ENCODE measurements at regions not wholly inside any gene's neighbourhood (a gene's known extent, or its start where the extent isn't known, plus 50 kb on each side); places are given as distances from the start of the nearest gene placed in this dataset.
"Not testable (repeated sequence)": the region's sequence is repeated elsewhere in the genome, so short reads cannot be mapped to it uniquely, and the experiment has no call there.

DNA sequence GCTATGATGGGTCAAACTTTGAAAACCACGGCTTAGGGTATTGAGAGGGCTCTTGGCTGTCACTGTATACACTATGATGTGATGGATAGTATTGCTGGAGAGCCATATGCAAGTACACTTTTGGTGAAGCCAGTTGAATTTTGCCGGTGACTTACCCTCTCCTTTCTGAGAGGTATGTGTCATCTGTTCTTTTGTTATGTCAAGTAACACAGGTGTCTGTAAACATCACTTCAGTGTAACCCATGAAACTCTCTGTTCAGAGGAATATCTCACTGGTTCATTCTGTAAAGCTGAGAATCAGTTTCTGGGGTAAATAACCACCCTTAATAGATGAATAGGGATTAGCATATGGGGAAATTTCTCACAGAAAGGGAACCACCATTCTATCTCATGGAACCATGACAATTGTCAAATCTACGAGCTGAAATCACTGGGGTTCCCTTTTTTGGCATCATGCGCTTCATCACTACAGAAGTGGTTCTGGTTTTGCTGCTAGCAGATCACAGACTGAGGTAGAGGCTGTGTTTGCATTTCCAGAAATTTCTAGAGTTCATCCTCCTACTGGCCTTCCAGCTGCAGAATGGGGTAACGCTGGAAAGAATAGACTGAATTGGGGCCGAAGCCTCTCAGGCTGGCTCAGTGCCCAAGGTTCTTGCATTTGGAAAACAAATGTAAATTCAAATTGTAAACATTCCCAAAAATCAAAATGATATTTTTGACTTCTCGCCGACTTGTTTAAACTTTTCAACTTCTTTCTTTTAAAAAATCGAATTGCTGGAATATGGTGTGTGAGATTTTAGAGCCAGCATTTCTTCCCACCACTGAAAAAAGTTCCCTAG, 83.3 kb upstream of the CREB5 start:
- no peak overlapping the region for H3K27ac Mint-ChIP-seq
- H3K27me3 Mint-ChIP-seq, result peaks cover 4% of the 10 kb centered on the region
- intact Hi-C loops (cut with micrococcal nuclease), result no loop called here
- no peaks in the 10 kb centered on the region for H3K9me3 Mint-ChIP-seq
- H3K36me3 Mint-ChIP-seq (ENCODE audit: low read depth), result no peaks in the 10 kb centered on the region
- H3K4me1 Mint-ChIP-seq (ENCODE audit: low read depth), result peaks cover 13% of the 10 kb centered on the region
- no peak overlapping the region for H3K4me3 Mint-ChIP-seq

DNA sequence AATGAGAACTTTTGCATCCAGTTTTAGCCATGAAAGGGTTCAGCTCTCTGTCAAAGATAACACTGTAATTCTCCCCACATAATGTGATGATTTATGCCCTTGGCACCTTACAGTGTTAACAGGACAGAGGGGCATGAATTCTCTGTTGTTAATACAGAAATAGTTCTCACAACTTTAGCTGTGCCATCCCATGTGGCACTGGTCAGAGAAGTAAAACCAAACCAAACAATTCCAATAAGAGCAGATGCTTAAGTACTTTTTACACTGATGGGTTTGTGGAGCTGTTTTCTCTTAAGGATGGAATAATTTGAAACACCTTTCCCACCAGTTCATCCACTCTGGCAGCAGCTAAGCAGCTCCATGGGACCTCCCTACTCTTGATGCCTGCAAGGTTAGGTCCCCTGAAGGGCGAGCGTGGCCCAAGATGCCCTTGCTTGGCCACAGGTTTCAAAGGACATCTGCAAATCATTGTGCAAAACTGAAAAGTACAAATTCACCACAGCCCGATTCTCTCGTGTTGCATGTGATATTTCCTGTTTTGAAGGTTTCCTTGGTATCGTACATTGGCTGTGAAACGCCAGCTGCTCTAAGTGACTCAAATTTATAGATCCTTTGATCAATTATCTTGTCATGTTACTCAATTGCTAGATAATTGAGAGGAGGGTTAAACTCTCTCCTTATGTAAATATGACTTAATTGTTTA, 82.5 kb upstream of the CREB5 start:
- Mint-ChIP-seq H3K27ac (no peak overlapping the region), H3K27me3 (peaks cover 10% of the 10 kb centered on the region), H3K9me3 (peaks cover 4% of the 10 kb centered on the region), H3K36me3 (ENCODE audit: low read depth) (no peaks in the 10 kb centered on the region), H3K4me1 (ENCODE audit: low read depth) (peaks cover 13% of the 10 kb centered on the region), H3K4me3 (no peak overlapping the region)
- intact Hi-C loops (cut with micrococcal nuclease), result no loop called here

GRCh38 chr7:28330384-28331070, 81.8 kb upstream of the CREB5 start:
- peaks cover 5% of the 10 kb centered on the region for H3K9me3 Mint-ChIP-seq
- H3K36me3 Mint-ChIP-seq (ENCODE audit: low read depth), result no peaks in the 10 kb centered on the region
- H3K27me3 Mint-ChIP-seq, result peaks cover 13% of the 10 kb centered on the region
- intact Hi-C loops (cut with micrococcal nuclease), result no loop called here
- H3K4me1 Mint-ChIP-seq (ENCODE audit: low read depth), result peaks cover 13% of the 10 kb centered on the region
- H3K4me3 Mint-ChIP-seq, result no peak overlapping the region
- no peak overlapping the region for H3K27ac Mint-ChIP-seq

- Mint-ChIP-seq H3K27ac (no peak overlapping the region), H3K27me3 (peaks cover 13% of the 10 kb centered on the region), H3K4me1 (ENCODE audit: low read depth) (peaks cover 13% of the 10 kb centered on the region), H3K9me3 (peaks cover 5% of the 10 kb centered on the region), H3K4me3 (no peak overlapping the region), H3K36me3 (ENCODE audit: low read depth) (no peaks in the 10 kb centered on the region)
- intact Hi-C loops (cut with micrococcal nuclease), result no loop called here
Observed at GRCh38 chr7:28332046-28332445, 80.3 kb upstream of the CREB5 start.

DNA sequence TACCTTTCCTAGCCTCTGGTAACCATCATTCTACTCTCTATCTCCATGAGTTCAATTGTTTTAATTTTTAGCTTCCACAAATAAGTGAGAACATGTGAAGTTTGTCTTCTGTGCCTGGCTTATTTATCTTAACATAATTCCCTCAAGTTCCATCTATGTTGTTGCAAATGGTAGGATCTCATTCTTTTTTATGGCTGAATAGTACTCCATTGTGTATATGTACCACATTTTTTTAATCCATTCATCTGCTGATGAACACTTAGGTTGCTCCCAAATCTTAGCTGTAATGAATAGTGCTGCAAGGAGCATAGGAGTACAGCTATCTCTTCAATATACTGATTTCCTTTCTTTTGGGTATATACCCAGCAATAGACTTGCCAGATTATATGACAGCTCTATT, 78.8 kb upstream of the CREB5 start:
- intact Hi-C loops (cut with micrococcal nuclease); H3K36me3 Mint-ChIP-seq (ENCODE audit: low read depth); H3K4me3 Mint-ChIP-seq; H3K9me3 Mint-ChIP-seq; H3K27ac Mint-ChIP-seq: not testable (repeated sequence)
- Mint-ChIP-seq H3K4me1 (ENCODE audit: low read depth) (peaks cover 13% of the 10 kb centered on the region), H3K27me3 (peaks cover 13% of the 10 kb centered on the region)

DNA sequence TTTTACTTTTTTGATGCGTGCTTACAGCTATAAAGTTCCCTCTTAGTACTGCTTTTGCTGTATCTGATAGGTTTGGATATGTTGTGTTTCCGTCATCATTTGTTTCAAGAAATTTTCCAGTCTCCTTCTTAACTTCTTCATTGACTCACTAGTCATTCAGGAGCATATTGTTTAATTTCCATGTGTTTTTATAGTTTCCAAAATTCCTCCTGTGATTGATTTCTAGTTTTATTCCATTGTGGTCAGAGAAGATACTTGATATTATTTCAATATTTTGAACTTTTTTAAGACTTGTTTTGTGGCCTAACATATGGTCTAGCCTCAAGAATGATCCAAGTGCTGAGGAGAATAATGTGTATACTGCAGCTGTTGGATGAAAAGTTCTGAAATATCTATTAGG, 75.5 kb upstream of the CREB5 start:
- H3K4me1 Mint-ChIP-seq (ENCODE audit: low read depth), result peaks cover 5% of the 10 kb centered on the region
- no peaks in the 10 kb centered on the region for H3K36me3 Mint-ChIP-seq (ENCODE audit: low read depth)
- no peak overlapping the region for H3K27ac Mint-ChIP-seq

DNA sequence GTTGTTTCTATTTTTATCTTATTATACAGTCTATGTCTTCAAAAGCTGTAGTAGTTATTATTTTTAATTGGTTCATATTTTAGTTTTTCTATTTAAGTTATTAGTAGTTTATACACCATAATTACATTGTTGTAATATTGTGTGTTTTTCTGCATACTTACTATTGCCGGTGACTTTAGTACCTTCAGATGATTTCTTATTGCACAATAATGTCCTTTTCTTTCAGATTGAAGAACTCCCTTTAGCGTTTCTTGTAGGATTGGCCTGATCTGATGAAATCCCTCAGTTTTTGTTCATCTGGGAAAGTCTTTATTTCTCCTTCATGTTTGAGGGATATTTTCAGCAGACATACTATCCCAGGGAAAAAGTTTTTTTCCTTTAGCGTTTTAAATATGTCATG, 74.3 kb upstream of the CREB5 start:
- intact Hi-C loops (cut with micrococcal nuclease), result no loop called here
- peaks cover 5% of the 10 kb centered on the region for H3K4me1 Mint-ChIP-seq (ENCODE audit: low read depth)

More for the DNA sequence above, 75.5 kb upstream of the CREB5 start:
- Mint-ChIP-seq H3K27me3 (peaks cover 14% of the 10 kb centered on the region), H3K4me3 (no peak overlapping the region), H3K9me3 (peaks cover 17% of the 10 kb centered on the region)
- intact Hi-C loops (cut with micrococcal nuclease), result no loop called here

GRCh38 chr7:28343462-28343861, 68.9 kb upstream of the CREB5 start:
- Mint-ChIP-seq H3K36me3 (ENCODE audit: low read depth) (no peaks in the 10 kb centered on the region), H3K4me3 (no peak overlapping the region), H3K4me1 (ENCODE audit: low read depth) (peaks cover 5% of the 10 kb centered on the region), H3K9me3 (peaks cover 12% of the 10 kb centered on the region), H3K27me3 (peaks cover 11% of the 10 kb centered on the region), H3K27ac (no peak overlapping the region)
- intact Hi-C loops (cut with micrococcal nuclease), result no loop called here

More for the DNA sequence above, 74.3 kb upstream of the CREB5 start:
- H3K27ac Mint-ChIP-seq, result no peak overlapping the region
- H3K4me3 Mint-ChIP-seq, result no peak overlapping the region
- H3K27me3 Mint-ChIP-seq, result peaks cover 14% of the 10 kb centered on the region
- no peaks in the 10 kb centered on the region for H3K36me3 Mint-ChIP-seq (ENCODE audit: low read depth)
- peaks cover 17% of the 10 kb centered on the region for H3K9me3 Mint-ChIP-seq

DNA sequence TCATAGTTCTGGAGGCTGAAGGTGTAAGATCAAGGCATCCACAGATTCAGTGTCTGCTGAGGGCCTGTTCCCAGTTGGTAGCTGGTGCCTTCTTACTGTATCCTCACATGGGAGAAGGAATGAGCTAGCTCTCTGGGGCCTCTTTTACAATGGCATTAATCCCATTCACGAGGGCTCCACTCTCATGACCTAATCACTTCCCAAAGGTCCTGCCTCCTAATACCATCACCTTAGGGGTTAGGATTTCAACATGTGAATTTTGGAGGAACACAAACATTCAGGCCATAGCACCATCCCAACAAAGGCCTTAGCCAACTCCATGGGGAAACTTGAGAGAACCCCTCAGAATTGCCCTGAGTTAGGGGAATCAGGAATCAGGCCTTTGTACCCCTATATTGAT, 66.1 kb upstream of the CREB5 start:
- no peaks in the 10 kb centered on the region for H3K4me1 Mint-ChIP-seq (ENCODE audit: low read depth)
- no peaks in the 10 kb centered on the region for H3K36me3 Mint-ChIP-seq (ENCODE audit: low read depth)
- intact Hi-C loops (cut with micrococcal nuclease), result no loop called here
- peaks cover 14% of the 10 kb centered on the region for H3K27me3 Mint-ChIP-seq
- H3K27ac Mint-ChIP-seq, result no peak overlapping the region
- H3K4me3 Mint-ChIP-seq, result no peak overlapping the region
- no peaks in the 10 kb centered on the region for H3K9me3 Mint-ChIP-seq

- H3K9me3 Mint-ChIP-seq, result no peaks in the 10 kb centered on the region
- intact Hi-C loops (cut with micrococcal nuclease), result no loop called here
Observed at GRCh38 chr7:28346676-28347363, 65.5 kb upstream of the CREB5 start.

DNA sequence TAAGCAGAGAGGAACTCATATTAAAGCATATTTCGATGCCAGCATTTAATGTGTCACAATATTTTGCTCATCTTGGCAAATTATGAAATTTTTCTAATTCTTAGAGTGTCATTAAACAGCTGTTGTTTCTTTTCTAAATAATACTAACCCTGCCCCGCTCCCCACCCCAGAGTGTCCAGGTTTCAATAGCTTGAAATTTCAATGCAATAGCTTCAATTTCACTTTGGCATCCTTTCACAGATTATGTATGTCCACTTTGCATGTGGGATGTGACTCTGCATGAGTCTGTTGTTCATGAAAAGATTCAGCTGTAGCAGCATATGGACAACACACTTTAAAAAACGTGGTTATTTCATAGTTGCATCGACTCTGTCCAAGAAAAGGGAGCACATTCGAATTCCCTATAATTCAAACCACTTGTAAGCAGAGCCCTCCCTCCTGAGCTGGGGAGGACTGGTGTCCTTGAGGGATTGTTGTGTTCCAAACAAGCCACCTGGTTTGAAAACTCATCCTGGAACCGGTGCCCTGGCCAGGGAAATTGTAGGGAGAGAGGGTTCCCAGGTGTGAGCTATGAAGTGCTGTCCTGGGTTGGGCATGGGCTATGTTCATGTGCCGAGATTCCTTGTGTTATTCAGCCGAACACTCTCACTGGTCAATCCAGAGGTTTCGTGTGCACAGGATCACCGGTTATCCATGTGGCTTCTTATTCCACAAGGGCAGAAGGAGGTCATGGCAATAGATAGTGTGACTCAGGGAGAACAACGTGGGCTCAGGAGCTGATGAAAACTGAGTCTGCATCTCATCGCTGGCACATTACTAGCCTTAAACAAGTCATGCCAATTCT, 64.6 kb upstream of the CREB5 start:
- no peak overlapping the region for H3K27ac Mint-ChIP-seq
- peaks cover 16% of the 10 kb centered on the region for H3K27me3 Mint-ChIP-seq
- intact Hi-C loops (cut with micrococcal nuclease), result no loop called here
- H3K9me3 Mint-ChIP-seq, result no peaks in the 10 kb centered on the region
- H3K4me1 Mint-ChIP-seq (ENCODE audit: low read depth), result no peaks in the 10 kb centered on the region
- no peak overlapping the region for H3K4me3 Mint-ChIP-seq
- H3K36me3 Mint-ChIP-seq (ENCODE audit: low read depth), result no peaks in the 10 kb centered on the region

More at GRCh38 chr7:28346676-28347363, 65.5 kb upstream of the CREB5 start:
- H3K4me3 Mint-ChIP-seq, result no peak overlapping the region
- no peaks in the 10 kb centered on the region for H3K4me1 Mint-ChIP-seq (ENCODE audit: low read depth)
- peaks cover 16% of the 10 kb centered on the region for H3K27me3 Mint-ChIP-seq
- H3K27ac Mint-ChIP-seq, result no peak overlapping the region
- H3K36me3 Mint-ChIP-seq (ENCODE audit: low read depth), result no peaks in the 10 kb centered on the region

GRCh38 chr7:28348636-28349035, 63.7 kb upstream of the CREB5 start:
- intact Hi-C loops (cut with micrococcal nuclease), result no loop called here

DNA sequence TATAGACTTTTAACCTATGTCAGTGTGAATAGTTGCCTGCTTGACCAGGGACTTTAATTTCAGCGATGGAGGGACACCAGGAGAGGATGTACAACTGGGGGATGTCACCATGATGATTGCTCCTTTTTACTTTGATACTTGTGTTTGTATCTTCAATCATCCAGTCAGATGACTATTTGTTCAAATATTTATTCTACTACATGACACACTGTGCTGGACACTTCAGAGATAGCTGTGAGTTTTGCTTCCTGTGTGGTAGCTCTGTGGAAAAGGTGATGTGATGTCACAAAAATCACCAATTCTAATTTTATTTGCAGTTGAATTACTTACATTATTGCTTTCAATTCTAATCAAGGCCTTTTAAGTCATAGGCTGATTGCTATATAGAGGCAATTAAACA, 62.7 kb upstream of the CREB5 start:
- no peaks in the 10 kb centered on the region for H3K36me3 Mint-ChIP-seq (ENCODE audit: low read depth)
- H3K27me3 Mint-ChIP-seq, result peaks cover 21% of the 10 kb centered on the region
- H3K9me3 Mint-ChIP-seq, result no peaks in the 10 kb centered on the region
- intact Hi-C loops (cut with micrococcal nuclease), result no loop called here
- H3K4me1 Mint-ChIP-seq (ENCODE audit: low read depth), result no peaks in the 10 kb centered on the region
- H3K4me3 Mint-ChIP-seq, result no peak overlapping the region
- H3K27ac Mint-ChIP-seq, result no peak overlapping the region

More at GRCh38 chr7:28348636-28349035, 63.7 kb upstream of the CREB5 start:
- H3K4me1 Mint-ChIP-seq (ENCODE audit: low read depth), result no peaks in the 10 kb centered on the region
- peaks cover 24% of the 10 kb centered on the region for H3K27me3 Mint-ChIP-seq
- no peak overlapping the region for H3K27ac Mint-ChIP-seq
- no peak overlapping the region for H3K4me3 Mint-ChIP-seq
- no peaks in the 10 kb centered on the region for H3K9me3 Mint-ChIP-seq
- H3K36me3 Mint-ChIP-seq (ENCODE audit: low read depth), result no peaks in the 10 kb centered on the region

All from dendritic cell treated with granulocyte-macrophage colony-stimulating factor and Interleukin-4, amounts not matched to agents 40 ng/mL and 50 ng/mL, for 4 days (primary cell).